ENCODE measurements at regions not wholly inside any gene's neighbourhood (a gene's known extent, or its start where the extent isn't known, plus 50 kb on each side); places are given as distances from the start of the nearest gene placed in this dataset.

DNA sequence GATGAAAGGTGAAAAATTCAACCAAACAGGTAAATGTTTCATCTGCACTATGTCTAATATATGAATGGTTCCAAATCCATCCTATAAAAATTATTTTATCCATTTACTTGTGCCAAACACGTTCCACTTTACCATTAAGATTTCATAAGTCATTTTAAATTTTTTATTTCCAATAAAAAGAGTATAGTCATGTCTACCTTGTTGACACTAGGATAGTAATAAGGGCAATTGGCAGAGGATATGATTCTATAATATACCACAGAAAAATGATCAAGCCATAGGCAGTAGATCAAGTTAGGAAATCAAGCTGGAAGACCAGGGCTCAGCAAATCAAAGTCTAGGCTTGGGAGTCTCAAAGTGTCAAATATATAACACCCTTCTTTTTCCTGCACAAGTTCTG, 384.3 kb downstream of the METTL4 start:
- TF ChIP-seq CTCF (IDR thresholded peaks at IDR 0.05) = no peak
- Histone ChIP-seq H3K36me3 (no peaks in the 10 kb centered on the region), H3K4me1 (no peaks in the 10 kb centered on the region), H3K9me3 (no peaks in the 10 kb centered on the region), H3K27ac (no peak overlapping the region), H3K27me3 (no peaks in the 10 kb centered on the region), H3K4me3 (no peak overlapping the region)
- no peak for DNase-seq (ENCODE audit: low spot score in 2 of 2)
- intact Hi-C loops (cut with DNase I) = no loop called here

- no peaks in the 10 kb centered on the region for H3K36me3 ChIP-seq
- H3K9me3 ChIP-seq = no peaks in the 10 kb centered on the region
- H3K4me3 ChIP-seq = no peak overlapping the region
- H3K4me1 ChIP-seq = no peaks in the 10 kb centered on the region
- DNase-seq (ENCODE audit: low spot score in 2 of 2) = no peak
- intact Hi-C loops (cut with DNase I) = no loop called here
- H3K27me3 ChIP-seq = no peaks in the 10 kb centered on the region
- H3K27ac ChIP-seq = no peak overlapping the region
- no peak for TF ChIP-seq CTCF (IDR thresholded peaks at IDR 0.05)
Measured at GRCh38 chr18:2188258-2188657, 383.0 kb downstream of the METTL4 start.

- DNase-seq (ENCODE audit: low spot score in 2 of 2) = no peak
- intact Hi-C loops (cut with DNase I) = no loop called here
- no peaks in the 10 kb centered on the region for H3K4me1 ChIP-seq
- H3K9me3 ChIP-seq = no peaks in the 10 kb centered on the region
- H3K4me3 ChIP-seq = no peak overlapping the region
- no peak for TF ChIP-seq CTCF (IDR thresholded peaks at IDR 0.05)
- H3K36me3 ChIP-seq = no peaks in the 10 kb centered on the region
- H3K27ac ChIP-seq = no peak overlapping the region
- H3K27me3 ChIP-seq = no peaks in the 10 kb centered on the region
Measured at GRCh38 chr18:2191180-2191790, 380.0 kb downstream of the METTL4 start.

GRCh38 chr18:2192562-2192961, 378.7 kb downstream of the METTL4 start:
- H3K4me1 ChIP-seq = no peaks in the 10 kb centered on the region
- no peak for TF ChIP-seq CTCF (IDR thresholded peaks at IDR 0.05)
- H3K4me3 ChIP-seq = no peak overlapping the region

GRCh38 chr18:2197946-2198345, 373.4 kb downstream of the METTL4 start:
- no peak for TF ChIP-seq CTCF (IDR thresholded peaks at IDR 0.05)
- no peaks in the 10 kb centered on the region for H3K4me1 ChIP-seq
- intact Hi-C loops (cut with DNase I) = no loop called here
- no peak for DNase-seq (ENCODE audit: low spot score in 2 of 2)
- no peaks in the 10 kb centered on the region for H3K9me3 ChIP-seq
- H3K36me3 ChIP-seq = no peaks in the 10 kb centered on the region
- no peaks in the 10 kb centered on the region for H3K27me3 ChIP-seq
- no peak overlapping the region for H3K4me3 ChIP-seq
- no peak overlapping the region for H3K27ac ChIP-seq

More at GRCh38 chr18:2192562-2192961, 378.7 kb downstream of the METTL4 start:
- no peak for DNase-seq (ENCODE audit: low spot score in 2 of 2)
- H3K27me3 ChIP-seq = no peaks in the 10 kb centered on the region
- intact Hi-C loops (cut with DNase I) = no loop called here
- H3K9me3 ChIP-seq = no peaks in the 10 kb centered on the region
- H3K27ac ChIP-seq = no peak overlapping the region
- no peaks in the 10 kb centered on the region for H3K36me3 ChIP-seq

DNA sequence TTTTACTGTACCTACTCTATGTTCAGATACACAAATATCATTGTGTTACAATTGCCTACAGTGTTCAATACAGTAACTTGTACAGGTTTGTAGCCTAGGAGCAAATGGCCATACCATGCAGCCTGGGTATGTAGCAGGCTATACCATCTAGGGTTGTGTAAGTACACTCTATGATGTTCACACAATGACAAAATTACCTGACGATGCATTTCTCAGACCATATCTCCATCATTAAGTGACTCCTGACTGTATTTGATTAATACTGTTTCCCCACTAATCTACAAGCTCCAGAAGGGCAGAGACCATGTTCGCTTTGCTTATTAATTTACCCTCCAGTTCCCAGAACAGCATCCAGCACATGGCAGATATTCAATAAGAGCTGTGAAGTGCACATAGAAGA, 372.2 kb downstream of the METTL4 start:
- Histone ChIP-seq H3K36me3 (no peaks in the 10 kb centered on the region), H3K4me3 (no peak overlapping the region), H3K4me1 (no peaks in the 10 kb centered on the region), H3K27ac (no peak overlapping the region), H3K27me3 (no peaks in the 10 kb centered on the region), H3K9me3 (no peaks in the 10 kb centered on the region)
- no peak for TF ChIP-seq CTCF (IDR thresholded peaks at IDR 0.05)
- DNase-seq (ENCODE audit: low spot score in 2 of 2) = no peak
- intact Hi-C loops (cut with DNase I) = no loop called here

Data from ascending aorta (tissue), 2 donors.